HEK293 (cell line): ENCODE measurements at regions not wholly inside any gene's neighbourhood (a gene's known extent, or its start where the extent isn't known, plus 50 kb on each side); places are given as distances from the start of the nearest gene placed in this dataset.

Source experiments
- CTCF ChIA-PET: fragments of 350-600 bp; formaldehyde crosslinking; extraction: SDS; loops from one replicate; lab custom pipeline; 2021; ENCODE audit warnings: antibody characterized with exemption; lab: Yijun Ruan, JAX
- POLR2A ChIA-PET: fragments of 300-600 bp; formaldehyde crosslinking; extraction: SDS; loops from one replicate; lab custom pipeline; 2020; ENCODE audit warnings: antibody characterized with exemption, inconsistent platforms; lab: Yijun Ruan, JAX
- H3K27ac ChIP-seq: fragments of 200-500 bp; sonication (Bioruptor generic); 2 replicates; pipeline ENCODE4 v1.5.1; 2014; ENCODE audit warnings: low read depth, low read length, control low read depth, inconsistent platforms; ENCODE audit errors: extremely low read depth
- H3K36me3 ChIP-seq, 2 experiments: fragments of 200-500 bp in 1 of 2; sonication (Bioruptor generic) in 1 of 2; 1 replicate in 1 of 2; 2 replicates in 1 of 2; pipeline ENCODE4 v1.5.1; 2014 to 2017; ENCODE audit warnings: inconsistent platforms in 2 of 2, low read length in 2 of 2; ENCODE audit not compliant: control insufficient read depth in 2 of 2, insufficient read depth in 1 of 2
- H3K4me1 ChIP-seq: fragments of 200-500 bp; sonication (Bioruptor generic); 2 replicates; pipeline ENCODE4 v1.5.1; 2014; ENCODE audit warnings: mild to moderate bottlenecking, low read length, inconsistent platforms; ENCODE audit not compliant: control insufficient read depth, insufficient read depth
- H3K4me3 ChIP-seq: 2 replicates; pipeline ENCODE4 v1.5.1; 2011; ENCODE audit warnings: low read depth, mild to moderate bottlenecking, control low read depth, low read length, moderate library complexity
- H3K9me3 ChIP-seq: fragments of 200-500 bp; sonication (Bioruptor generic); 2 replicates; pipeline ENCODE4 v1.5.1; 2014; ENCODE audit warnings: low read depth, low read length, inconsistent platforms; ENCODE audit not compliant: control insufficient read depth, insufficient read depth
- GFI1B ChIP-seq: fragments of 450-650 bp; formaldehyde crosslinking; IDR thresholded peaks from 2 replicates; pipeline ENCODE4 v1.5.1; 2016; ENCODE audit warnings: missing biosample characterization, missing genetic modification characterization
- GLIS2 ChIP-seq: fragments of 450-650 bp; formaldehyde crosslinking; IDR thresholded peaks from 2 replicates; pipeline ENCODE4 v1.5.1; 2016; ENCODE audit warnings: missing biosample characterization, missing genetic modification characterization
- KLF1 ChIP-seq: fragments of 450-650 bp; formaldehyde crosslinking; IDR thresholded peaks from 2 replicates; pipeline ENCODE4 v1.5.1; 2016; ENCODE audit warnings: missing biosample characterization, missing genetic modification characterization
- SALL2 ChIP-seq: fragments of 450-650 bp; formaldehyde crosslinking; IDR thresholded peaks from 2 replicates; pipeline ENCODE4 v1.5.0; 2017; ENCODE audit warnings: missing biosample characterization, mild to moderate bottlenecking, missing genetic modification characterization, borderline replicate concordance
- ZBTB48 ChIP-seq: fragments of 450-650 bp; formaldehyde crosslinking; IDR thresholded peaks from 2 replicates; pipeline ENCODE4 v1.5.1; 2016; ENCODE audit warnings: missing biosample characterization, missing genetic modification characterization
- ZBTB8A ChIP-seq: fragments of 450-650 bp; formaldehyde crosslinking; IDR thresholded peaks from 2 replicates; pipeline ENCODE4 v1.5.1; 2016; ENCODE audit warnings: missing biosample characterization, missing genetic modification characterization
- ZFP37 ChIP-seq: fragments of 450-650 bp; formaldehyde crosslinking; IDR thresholded peaks from 2 replicates; pipeline ENCODE4 v1.5.1; 2016; ENCODE audit warnings: missing biosample characterization, missing genetic modification characterization
- ZNF138 ChIP-seq: fragments of 450-650 bp; formaldehyde crosslinking; IDR thresholded peaks from 2 replicates; pipeline ENCODE4 v1.5.1; 2016; ENCODE audit warnings: missing biosample characterization, missing genetic modification characterization, borderline replicate concordance
- ZNF140 ChIP-seq: fragments of 450-650 bp; formaldehyde crosslinking; IDR thresholded peaks from 2 replicates; pipeline ENCODE4 v1.5.1; 2016; ENCODE audit warnings: missing biosample characterization, missing genetic modification characterization
- ZNF214 ChIP-seq: fragments of 450-650 bp; formaldehyde crosslinking; IDR thresholded peaks from 2 replicates; pipeline ENCODE4 v1.5.1; 2017; ENCODE audit warnings: missing biosample characterization, mild to moderate bottlenecking, missing genetic modification characterization, borderline replicate concordance
- ZNF266 ChIP-seq: fragments of 450-650 bp; formaldehyde crosslinking; IDR thresholded peaks from 2 replicates; pipeline ENCODE4 v1.5.1; 2016; ENCODE audit warnings: missing biosample characterization, missing genetic modification characterization, low read depth
- ZNF311 ChIP-seq: fragments of 450-650 bp; formaldehyde crosslinking; IDR thresholded peaks from 2 replicates; pipeline ENCODE4 v1.5.1; 2017; ENCODE audit warnings: missing biosample characterization, missing genetic modification characterization, borderline replicate concordance
- ZNF350 ChIP-seq: fragments of 450-650 bp; formaldehyde crosslinking; IDR thresholded peaks from 2 replicates; pipeline ENCODE4 v1.5.0; 2017; ENCODE audit warnings: missing biosample characterization, mild to moderate bottlenecking, missing genetic modification characterization
- ZNF404 ChIP-seq: fragments of 450-650 bp; formaldehyde crosslinking; IDR thresholded peaks from 2 replicates; pipeline ENCODE4 v1.5.1; 2017; ENCODE audit warnings: missing biosample characterization, missing genetic modification characterization
- ZNF701 ChIP-seq: fragments of 450-650 bp; formaldehyde crosslinking; IDR thresholded peaks from 2 replicates; pipeline ENCODE4 v1.5.1; 2016; ENCODE audit warnings: missing biosample characterization, missing genetic modification characterization
- ZNF707 ChIP-seq: fragments of 450-650 bp; formaldehyde crosslinking; IDR thresholded peaks from 2 replicates; pipeline ENCODE4 v1.5.1; 2016; ENCODE audit warnings: missing biosample characterization, missing genetic modification characterization
- ZNF837 ChIP-seq: fragments of 450-650 bp; formaldehyde crosslinking; IDR thresholded peaks from 2 replicates; pipeline ENCODE4 v1.5.1; 2016; ENCODE audit warnings: missing biosample characterization, missing genetic modification characterization
- ZSCAN16 ChIP-seq: fragments of 450-650 bp; formaldehyde crosslinking; IDR thresholded peaks from 2 replicates; pipeline ENCODE4 v1.5.1; 2016; ENCODE audit warnings: missing biosample characterization, missing genetic modification characterization
- ZSCAN30 ChIP-seq: fragments of 450-650 bp; IDR thresholded peaks from 2 replicates; pipeline ENCODE4 v1.5.1; 2018; ENCODE audit warnings: missing biosample characterization, mild to moderate bottlenecking, missing genetic modification characterization, moderate library complexity
- TF ChIP-seq, protein P1 (sequence below): fragments of 450-650 bp; formaldehyde crosslinking; IDR thresholded peaks from 2 replicates; pipeline ENCODE4 v1.5.1; 2016; ENCODE audit warnings: missing biosample characterization, missing genetic modification characterization
- TF ChIP-seq, protein P2 (sequence below): fragments of 450-650 bp; formaldehyde crosslinking; conservative IDR thresholded peaks from 2 replicates; pipeline ENCODE4 v1.5.1; 2016; ENCODE audit warnings: low read depth, missing biosample characterization, missing genetic modification characterization
- TF ChIP-seq, protein P3 (sequence below): fragments of 450-650 bp; formaldehyde crosslinking; IDR thresholded peaks from 2 replicates; pipeline ENCODE4 v1.5.1; 2016; ENCODE audit warnings: missing biosample characterization, missing genetic modification characterization
- TF ChIP-seq, protein P4 (sequence below): fragments of 450-650 bp; formaldehyde crosslinking; IDR thresholded peaks from 2 replicates; pipeline ENCODE4 v1.5.1; 2016; ENCODE audit warnings: missing biosample characterization, missing genetic modification characterization

DNA sequence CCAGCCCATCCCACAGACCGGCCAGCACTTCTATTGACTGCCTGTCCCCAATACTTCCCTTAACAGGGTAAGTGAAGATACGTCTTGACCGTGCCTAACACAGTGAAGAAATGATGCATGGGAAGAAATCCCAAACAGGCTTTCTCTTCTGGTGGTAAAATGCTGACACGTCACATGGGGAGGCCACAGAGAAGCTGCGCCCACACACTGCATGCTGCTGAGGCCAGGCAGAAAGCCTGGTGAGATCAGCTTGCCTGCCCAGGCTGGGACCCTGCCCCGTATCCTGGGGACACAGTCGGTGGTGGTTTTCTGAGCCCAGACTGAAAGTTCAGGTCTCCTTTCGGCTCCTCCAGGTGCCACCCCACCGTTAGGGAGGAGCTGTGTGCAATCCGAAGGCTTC lies 356.3 kb upstream of the MGMT start:
- ChIA-PET CTCF (no interaction called here), POLR2A (no interaction called here)
- TF ChIP-seq, protein P1, sequence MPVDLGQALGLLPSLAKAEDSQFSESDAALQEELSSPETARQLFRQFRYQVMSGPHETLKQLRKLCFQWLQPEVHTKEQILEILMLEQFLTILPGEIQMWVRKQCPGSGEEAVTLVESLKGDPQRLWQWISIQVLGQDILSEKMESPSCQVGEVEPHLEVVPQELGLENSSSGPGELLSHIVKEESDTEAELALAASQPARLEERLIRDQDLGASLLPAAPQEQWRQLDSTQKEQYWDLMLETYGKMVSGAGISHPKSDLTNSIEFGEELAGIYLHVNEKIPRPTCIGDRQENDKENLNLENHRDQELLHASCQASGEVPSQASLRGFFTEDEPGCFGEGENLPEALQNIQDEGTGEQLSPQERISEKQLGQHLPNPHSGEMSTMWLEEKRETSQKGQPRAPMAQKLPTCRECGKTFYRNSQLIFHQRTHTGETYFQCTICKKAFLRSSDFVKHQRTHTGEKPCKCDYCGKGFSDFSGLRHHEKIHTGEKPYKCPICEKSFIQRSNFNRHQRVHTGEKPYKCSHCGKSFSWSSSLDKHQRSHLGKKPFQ: no peak
- TF ChIP-seq ZNF138 (tag by site-specific recombination) (no peak), GFI1B (no peak), ZNF837 (no peak), ZNF404 (tag by site-specific recombination) (no peak), SALL2 (tag by site-specific recombination) (no peak), KLF1 (tag by site-specific recombination) (no peak), ZNF707 (tag by site-specific recombination) (no peak), ZNF311 (tag by site-specific recombination) (no peak), ZNF140 (no peak), ZNF266 (no peak)
- Histone ChIP-seq H3K9me3 (no peaks in the 10 kb centered on the region), H3K27ac (no peak overlapping the region), H3K4me3 (no peak overlapping the region), H3K36me3 (no peaks in the 10 kb centered on the region), H3K4me1 (0 out of 2 replicates have a peak, but pooled peaks cover 3% of the 10 kb centered on the region)

DNA sequence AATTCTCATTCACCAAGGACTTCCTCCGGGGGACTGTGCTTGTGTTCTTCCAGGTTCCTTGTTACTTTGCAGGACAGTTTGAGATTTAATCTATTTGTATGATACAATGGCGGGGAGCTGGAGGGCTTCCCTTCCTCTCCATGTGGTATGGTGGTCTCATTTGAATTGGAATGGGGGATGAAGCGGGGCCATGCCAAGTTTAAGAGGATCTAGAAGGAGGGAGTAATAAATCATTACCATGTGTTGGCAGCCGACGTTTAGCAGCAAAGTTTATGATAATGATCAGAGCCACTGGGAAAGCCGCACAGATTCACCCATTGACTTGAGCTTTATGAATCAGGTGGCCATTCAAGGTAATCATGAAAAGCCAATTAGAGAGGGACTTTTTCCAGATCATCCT lies 355.1 kb upstream of the MGMT start:
- Histone ChIP-seq H3K36me3 (no peaks in the 10 kb centered on the region), H3K9me3 (no peaks in the 10 kb centered on the region), H3K4me1 (no peaks in the 10 kb centered on the region), H3K27ac (no peak overlapping the region), H3K4me3 (no peak overlapping the region)
- ChIA-PET CTCF (no interaction called here), POLR2A (no interaction called here)
- TF ChIP-seq, protein P2, sequence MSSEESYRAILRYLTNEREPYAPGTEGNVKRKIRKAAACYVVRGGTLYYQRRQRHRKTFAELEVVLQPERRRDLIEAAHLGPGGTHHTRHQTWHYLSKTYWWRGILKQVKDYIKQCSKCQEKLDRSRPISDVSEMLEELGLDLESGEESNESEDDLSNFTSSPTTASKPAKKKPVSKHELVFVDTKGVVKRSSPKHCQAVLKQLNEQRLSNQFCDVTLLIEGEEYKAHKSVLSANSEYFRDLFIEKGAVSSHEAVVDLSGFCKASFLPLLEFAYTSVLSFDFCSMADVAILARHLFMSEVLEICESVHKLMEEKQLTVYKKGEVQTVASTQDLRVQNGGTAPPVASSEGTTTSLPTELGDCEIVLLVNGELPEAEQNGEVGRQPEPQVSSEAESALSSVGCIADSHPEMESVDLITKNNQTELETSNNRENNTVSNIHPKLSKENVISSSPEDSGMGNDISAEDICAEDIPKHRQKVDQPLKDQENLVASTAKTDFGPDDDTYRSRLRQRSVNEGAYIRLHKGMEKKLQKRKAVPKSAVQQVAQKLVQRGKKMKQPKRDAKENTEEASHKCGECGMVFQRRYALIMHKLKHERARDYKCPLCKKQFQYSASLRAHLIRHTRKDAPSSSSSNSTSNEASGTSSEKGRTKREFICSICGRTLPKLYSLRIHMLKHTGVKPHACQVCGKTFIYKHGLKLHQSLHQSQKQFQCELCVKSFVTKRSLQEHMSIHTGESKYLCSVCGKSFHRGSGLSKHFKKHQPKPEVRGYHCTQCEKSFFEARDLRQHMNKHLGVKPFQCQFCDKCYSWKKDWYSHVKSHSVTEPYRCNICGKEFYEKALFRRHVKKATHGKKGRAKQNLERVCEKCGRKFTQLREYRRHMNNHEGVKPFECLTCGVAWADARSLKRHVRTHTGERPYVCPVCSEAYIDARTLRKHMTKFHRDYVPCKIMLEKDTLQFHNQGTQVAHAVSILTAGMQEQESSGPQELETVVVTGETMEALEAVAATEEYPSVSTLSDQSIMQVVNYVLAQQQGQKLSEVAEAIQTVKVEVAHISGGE (tag by site-specific recombination): no peak
- TF ChIP-seq ZBTB48 (tag by site-specific recombination) (no peak), ZBTB8A (tag by site-specific recombination) (no peak), ZSCAN30 (tag by site-specific recombination) (no peak), ZNF214 (tag by site-specific recombination) (no peak), ZFP37 (tag by site-specific recombination) (no peak), ZNF350 (tag by site-specific recombination) (no peak), ZNF701 (no peak), GFI1B (no peak), ZSCAN16 (no peak), GLIS2 (tag by site-specific recombination) (no peak)
- TF ChIP-seq, protein P3, sequence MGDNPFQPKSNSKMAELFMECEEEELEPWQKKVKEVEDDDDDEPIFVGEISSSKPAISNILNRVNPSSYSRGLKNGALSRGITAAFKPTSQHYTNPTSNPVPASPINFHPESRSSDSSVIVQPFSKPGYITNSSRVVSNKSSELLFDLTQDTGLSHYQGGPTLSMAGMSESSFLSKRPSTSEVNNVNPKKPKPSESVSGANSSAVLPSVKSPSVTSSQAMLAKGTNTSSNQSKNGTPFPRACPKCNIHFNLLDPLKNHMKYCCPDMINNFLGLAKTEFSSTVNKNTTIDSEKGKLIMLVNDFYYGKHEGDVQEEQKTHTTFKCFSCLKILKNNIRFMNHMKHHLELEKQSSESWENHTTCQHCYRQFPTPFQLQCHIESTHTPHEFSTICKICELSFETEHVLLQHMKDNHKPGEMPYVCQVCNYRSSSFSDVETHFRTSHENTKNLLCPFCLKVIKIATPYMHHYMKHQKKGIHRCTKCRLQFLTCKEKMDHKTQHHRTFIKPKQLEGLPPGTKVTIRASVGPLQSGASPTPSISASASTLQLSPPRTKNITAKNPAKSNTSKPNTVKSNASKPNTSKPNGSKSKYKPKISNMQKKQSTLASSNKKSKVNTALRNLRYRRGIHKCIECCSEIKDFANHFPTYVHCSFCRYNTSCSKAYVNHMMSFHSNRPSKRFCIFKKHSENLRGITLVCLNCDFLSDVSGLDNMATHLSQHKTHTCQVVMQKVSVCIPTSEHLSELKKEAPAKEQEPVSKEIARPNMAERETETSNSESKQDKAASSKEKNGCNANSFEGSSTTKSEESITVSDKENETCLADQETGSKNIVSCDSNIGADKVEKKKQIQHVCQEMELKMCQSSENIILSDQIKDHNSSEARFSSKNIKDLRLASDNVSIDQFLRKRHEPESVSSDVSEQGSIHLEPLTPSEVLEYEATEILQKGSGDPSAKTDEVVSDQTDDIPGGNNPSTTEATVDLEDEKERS (tag by site-specific recombination): no peak
- TF ChIP-seq, protein P4, sequence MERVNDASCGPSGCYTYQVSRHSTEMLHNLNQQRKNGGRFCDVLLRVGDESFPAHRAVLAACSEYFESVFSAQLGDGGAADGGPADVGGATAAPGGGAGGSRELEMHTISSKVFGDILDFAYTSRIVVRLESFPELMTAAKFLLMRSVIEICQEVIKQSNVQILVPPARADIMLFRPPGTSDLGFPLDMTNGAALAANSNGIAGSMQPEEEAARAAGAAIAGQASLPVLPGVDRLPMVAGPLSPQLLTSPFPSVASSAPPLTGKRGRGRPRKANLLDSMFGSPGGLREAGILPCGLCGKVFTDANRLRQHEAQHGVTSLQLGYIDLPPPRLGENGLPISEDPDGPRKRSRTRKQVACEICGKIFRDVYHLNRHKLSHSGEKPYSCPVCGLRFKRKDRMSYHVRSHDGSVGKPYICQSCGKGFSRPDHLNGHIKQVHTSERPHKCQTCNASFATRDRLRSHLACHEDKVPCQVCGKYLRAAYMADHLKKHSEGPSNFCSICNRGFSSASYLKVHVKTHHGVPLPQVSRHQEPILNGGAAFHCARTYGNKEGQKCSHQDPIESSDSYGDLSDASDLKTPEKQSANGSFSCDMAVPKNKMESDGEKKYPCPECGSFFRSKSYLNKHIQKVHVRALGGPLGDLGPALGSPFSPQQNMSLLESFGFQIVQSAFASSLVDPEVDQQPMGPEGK: no peak
